Endothelial cell of umbilical vein (primary cell): ENCODE measurements at regions not wholly inside any gene's neighbourhood (a gene's known extent, or its start where the extent isn't known, plus 50 kb on each side); places are given as distances from the start of the nearest gene placed in this dataset.

Experiments used
- BruUV-seq: library from RNA; stranded (reverse); fragments of 400-500 nt; replicated peaks from 2 replicates; lab custom pipeline; 2021; lab: Mats Ljungman, UMichigan
- CTCF ChIA-PET: fragments of 300-600, 350-600 bp; sonication (Branson Sonifier 250); formaldehyde crosslinking; loops from one replicate; lab custom pipeline; 2021; ENCODE audit warnings: antibody characterized with exemption, inconsistent platforms; lab: Charles Lee
- POLR2A ChIA-PET: fragments of 300-600, 350-600 bp; sonication (Branson Sonifier 250); formaldehyde crosslinking; loops from one replicate; lab custom pipeline; 2021; ENCODE audit warnings: antibody characterized with exemption, inconsistent platforms; lab: Charles Lee
- DNase-seq: peaks from one replicate; pipeline ENCODE4 v3.0.0-alpha.2; 2011; ENCODE audit warnings: low read depth, low spot score
- FAIRE-seq: peaks from 2 replicates; lab custom pipeline; 2011; peaks lifted over from hg19 to GRCh38; lab: Jason Lieb, UNC
- H2AFZ ChIP-seq: 2 replicates; pipeline ENCODE4 v1.6.0; 2012; ENCODE audit warnings: low read depth, low read length, control low read depth, inconsistent platforms
- H3K27ac ChIP-seq: 2 replicates; pipeline ENCODE4 v1.5.1; 2011; ENCODE audit warnings: low read depth, mild to moderate bottlenecking, control low read depth, low read length, moderate library complexity; ENCODE audit not compliant: insufficient read depth
- H3K27me3 ChIP-seq, 2 experiments: 2 replicates each; pipeline versions ENCODE4 v1.6.0 to v1.6.1; 2011; ENCODE audit warnings: low read length in 2 of 2, mixed read lengths in 1 of 2; ENCODE audit not compliant: control insufficient read depth in 2 of 2, insufficient read depth in 2 of 2
- H3K36me3 ChIP-seq, 2 experiments: 2 replicates in 1 of 2; 3 replicates in 1 of 2; pipeline ENCODE4 v1.5.1; 2011; ENCODE audit warnings: low read length in 2 of 2, mild to moderate bottlenecking in 1 of 2, moderate library complexity in 1 of 2; ENCODE audit not compliant: control insufficient read depth in 2 of 2, insufficient read depth in 2 of 2; ENCODE audit errors: extremely low read depth in 1 of 2
- H3K4me1 ChIP-seq: 3 replicates; pipeline ENCODE4 v1.5.1; 2011; ENCODE audit warnings: mild to moderate bottlenecking, low read length; ENCODE audit not compliant: control insufficient read depth, insufficient read depth; ENCODE audit errors: extremely low read depth
- H3K4me2 ChIP-seq: 2 replicates; pipeline ENCODE4 v1.6.1; 2011; ENCODE audit warnings: low read length, control low read depth, mixed read lengths; ENCODE audit not compliant: insufficient read depth
- H3K4me3 ChIP-seq, 3 experiments: fragments of 200-600 bp in 1 of 3; sonication (generic), shearing (Covaris generic) in 1 of 3; replicated peaks in 1 of 3; 2 replicates each; pipeline ENCODE4 v1.5.1; 2011 to 2016; ENCODE audit warnings: control low read depth in 3 of 3, low read length in 3 of 3, mild to moderate bottlenecking in 2 of 3, inconsistent platforms in 1 of 3, low read depth in 1 of 3, moderate library complexity in 1 of 3; ENCODE audit not compliant: insufficient read depth in 1 of 3
- H3K79me2 ChIP-seq: 2 replicates; pipeline ENCODE4 v1.6.0; 2012; ENCODE audit warnings: low read length, inconsistent platforms; ENCODE audit not compliant: control insufficient read depth, insufficient read depth
- H3K9ac ChIP-seq: replicated peaks from 2 replicates; pipeline ENCODE3; 2011; ENCODE audit warnings: low read length, control low read depth; ENCODE audit not compliant: insufficient read depth; ENCODE audit errors: extremely low read depth
- H3K9me1 ChIP-seq: replicated peaks from 3 replicates; pipeline ENCODE4 v1.6.0; 2011; ENCODE audit warnings: mild to moderate bottlenecking, low read length; ENCODE audit not compliant: control insufficient read depth, insufficient read depth; ENCODE audit errors: extremely low read depth
- H3K9me3 ChIP-seq: replicated peaks from 2 replicates; pipeline ENCODE4 v1.5.1; 2012; ENCODE audit warnings: low read length, inconsistent platforms; ENCODE audit not compliant: control insufficient read depth, insufficient read depth
- H4K20me1 ChIP-seq: replicated peaks from 2 replicates; pipeline ENCODE3; 2011; ENCODE audit warnings: mild to moderate bottlenecking, low read length; ENCODE audit not compliant: control insufficient read depth, insufficient read depth; ENCODE audit errors: extremely low read depth
- EZH2 ChIP-seq: IDR thresholded peaks from 2 replicates; pipeline ENCODE4 v1.6.1; 2012; ENCODE audit warnings: borderline replicate concordance, low read depth, mild to moderate bottlenecking, moderate library complexity, low read length, inconsistent platforms; ENCODE audit not compliant: severe bottlenecking
- FOS ChIP-seq: IDR thresholded peaks from 2 replicates; pipeline ENCODE4 v1.6.1; 2011; ENCODE audit warnings: mild to moderate bottlenecking, low read length, moderate library complexity, borderline replicate concordance; ENCODE audit not compliant: insufficient read depth
- GATA2 ChIP-seq: IDR thresholded peaks from 2 replicates; pipeline ENCODE4 v1.7.0; 2011; ENCODE audit warnings: low read depth, mild to moderate bottlenecking, moderate library complexity, mixed read lengths, low read length; ENCODE audit not compliant: insufficient read length, insufficient read depth
- JUN ChIP-seq: IDR thresholded peaks from 2 replicates; pipeline ENCODE4 v1.6.1; 2011; ENCODE audit warnings: borderline replicate concordance, low read depth; ENCODE audit not compliant: insufficient read length, insufficient read depth
- MYC ChIP-seq: IDR thresholded peaks from one replicate; pipeline ENCODE4 v1.6.1; 2011; ENCODE audit warnings: mild to moderate bottlenecking, low read depth, low read length
- POLR2A ChIP-seq: IDR thresholded peaks from 2 replicates; pipeline ENCODE4 v1.6.1; 2012; ENCODE audit warnings: low read depth, mild to moderate bottlenecking, control low read depth, low read length
- POLR2AphosphoS5 ChIP-seq: IDR thresholded peaks from 2 replicates; pipeline ENCODE4 v1.6.1; 2012; ENCODE audit warnings: low read depth, mild to moderate bottlenecking, control low read depth, low read length, moderate library complexity; ENCODE audit not compliant: insufficient read depth
- dilution Hi-C: fragments of 300-500 bp; cut with MboI; formaldehyde crosslinking; loops from one replicate; pipeline ENCODE4 v1.15.0; 2019; ENCODE audit warnings: low sequenced_read_pairs; ENCODE audit not compliant: extremely low pct_ligation_motif_present
- intact Hi-C: fragments of 100-400 bp; cut with micrococcal nuclease; formaldehyde crosslinking; loops from one replicate; pipeline ENCODE4 v1.10.0; 2022
- TF ChIP-seq, protein P1 (sequence below): IDR thresholded peaks from 2 replicates; pipeline ENCODE4 v1.6.1; 2011; ENCODE audit not compliant: insufficient read depth, insufficient read length
- TF ChIP-seq, protein P2 (sequence below), 2 donors: IDR thresholded peaks; 1 replicate in 1 of 2; 2 replicates in 1 of 2; pipeline ENCODE4 v1.5.1; 2011; ENCODE audit warnings: low read length in 2 of 2, mild to moderate bottlenecking in 2 of 2, moderate library complexity in 2 of 2, control low read depth in 1 of 2, inconsistent platforms in 1 of 2, low read depth in 1 of 2; ENCODE audit not compliant: insufficient read depth in 1 of 2; ENCODE audit errors: extremely low read depth in 1 of 2

DNA sequence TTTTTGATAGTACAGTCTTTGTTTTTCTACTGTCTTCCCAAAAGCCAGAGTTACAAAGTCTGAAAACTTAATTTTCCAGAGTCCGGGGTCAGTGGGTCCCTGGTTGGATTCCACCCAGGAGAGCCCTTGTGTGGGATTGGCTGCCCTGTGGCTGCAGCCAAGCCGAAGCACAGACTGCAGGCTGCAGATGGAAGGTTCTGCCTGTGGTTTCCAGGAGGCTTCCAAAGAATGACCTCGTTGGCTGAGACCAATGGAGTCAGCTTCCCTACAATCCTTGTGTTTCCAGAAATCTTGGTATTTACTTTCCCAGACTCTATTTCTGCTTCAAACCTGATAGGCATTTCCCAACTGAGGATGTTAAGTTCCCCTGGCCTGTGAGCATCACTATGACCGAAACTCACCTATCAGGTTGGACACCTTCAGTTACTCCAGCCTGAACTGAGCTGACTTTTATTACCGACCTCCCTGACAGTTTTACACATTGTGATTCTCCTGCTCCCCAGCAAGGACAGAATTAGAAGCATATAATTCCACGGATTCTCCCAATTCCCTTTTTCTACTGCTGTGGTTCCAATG lies 117.5 kb upstream of the CCDC68 start:
- POLR2A ChIA-PET: no interaction called here
- CTCF ChIA-PET: no interaction called here
- no peak for FAIRE-seq

More for the DNA sequence above, 117.5 kb upstream of the CCDC68 start:
- BruUV-seq: no TSS peak
- Histone ChIP-seq H3K4me1 (no peaks in the 10 kb centered on the region), H3K27me3 (peaks cover 0 to 8% of the 10 kb centered on the region in 2 experiments), H3K9ac (no peak overlapping the region), H3K4me2 (no peak overlapping the region), H3K9me1 (no peaks in the 10 kb centered on the region), H3K4me3 (no peak overlapping the region), H3K27ac (no peak overlapping the region), H3K9me3 (no peaks in the 10 kb centered on the region), H2AFZ (no peak overlapping the region), H3K36me3 (no peaks in the 10 kb centered on the region), H4K20me1 (no peaks in the 10 kb centered on the region), H3K79me2 (no peaks in the 10 kb centered on the region)
- intact Hi-C loops: no loop called here
- dilution Hi-C loops: no loop called here
- DNase-seq: no peak
- TF ChIP-seq, protein P1, sequence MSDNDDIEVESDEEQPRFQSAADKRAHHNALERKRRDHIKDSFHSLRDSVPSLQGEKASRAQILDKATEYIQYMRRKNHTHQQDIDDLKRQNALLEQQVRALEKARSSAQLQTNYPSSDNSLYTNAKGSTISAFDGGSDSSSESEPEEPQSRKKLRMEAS: no peak
- no peak for TF ChIP-seq EZH2
- no peak for TF ChIP-seq POLR2A
- TF ChIP-seq, protein P2, sequence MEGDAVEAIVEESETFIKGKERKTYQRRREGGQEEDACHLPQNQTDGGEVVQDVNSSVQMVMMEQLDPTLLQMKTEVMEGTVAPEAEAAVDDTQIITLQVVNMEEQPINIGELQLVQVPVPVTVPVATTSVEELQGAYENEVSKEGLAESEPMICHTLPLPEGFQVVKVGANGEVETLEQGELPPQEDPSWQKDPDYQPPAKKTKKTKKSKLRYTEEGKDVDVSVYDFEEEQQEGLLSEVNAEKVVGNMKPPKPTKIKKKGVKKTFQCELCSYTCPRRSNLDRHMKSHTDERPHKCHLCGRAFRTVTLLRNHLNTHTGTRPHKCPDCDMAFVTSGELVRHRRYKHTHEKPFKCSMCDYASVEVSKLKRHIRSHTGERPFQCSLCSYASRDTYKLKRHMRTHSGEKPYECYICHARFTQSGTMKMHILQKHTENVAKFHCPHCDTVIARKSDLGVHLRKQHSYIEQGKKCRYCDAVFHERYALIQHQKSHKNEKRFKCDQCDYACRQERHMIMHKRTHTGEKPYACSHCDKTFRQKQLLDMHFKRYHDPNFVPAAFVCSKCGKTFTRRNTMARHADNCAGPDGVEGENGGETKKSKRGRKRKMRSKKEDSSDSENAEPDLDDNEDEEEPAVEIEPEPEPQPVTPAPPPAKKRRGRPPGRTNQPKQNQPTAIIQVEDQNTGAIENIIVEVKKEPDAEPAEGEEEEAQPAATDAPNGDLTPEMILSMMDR (IDR thresholded peaks at IDR 0.05; ENCODE audit: extremely low read depth in 1 of 2, insufficient read depth in 1 of 2, low read depth in 1 of 2, low read length in 2 of 2): no peak
- no peak for TF ChIP-seq FOS
- TF ChIP-seq POLR2AphosphoS5: no peak
- no peak for TF ChIP-seq JUN
- TF ChIP-seq GATA2: no peak
- TF ChIP-seq MYC: no peak
